A549 (cell line): ENCODE measurements at regions not wholly inside any gene's neighbourhood (a gene's known extent, or its start where the extent isn't known, plus 50 kb on each side); places are given as distances from the start of the nearest gene placed in this dataset.

Source experiments
- CTCF ChIP-seq: fragments of >200 bp; sonication (Bioruptor Twin); formaldehyde crosslinking; IDR thresholded peaks from 3 replicates; pipeline ENCODE4 v1.5.1; 2016
- POLR2A ChIP-seq: IDR thresholded peaks from 2 replicates; pipeline ENCODE4 v1.6.1; 2012; ENCODE audit warnings: mild to moderate bottlenecking, low read length

GRCh38 chr12:67414011-67414715 lies 145.0 kb downstream of the CAND1 start:
- TF ChIP-seq CTCF (no peak), POLR2A (no peak)
